Esophagus squamous epithelium (tissue), 4 donors: ENCODE measurements at regions not wholly inside any gene's neighbourhood (a gene's known extent, or its start where the extent isn't known, plus 50 kb on each side); places are given as distances from the start of the nearest gene placed in this dataset.

Experiments
- POLR2A ChIP-seq, 4 donors: fragments of 450-650 bp; IDR thresholded peaks; one replicate each; pipeline ENCODE4 v1.6.1; 2017; ENCODE audit warnings: antibody characterized with exemption in 4 of 4, mild to moderate bottlenecking in 4 of 4, moderate library complexity in 3 of 4
- TF ChIP-seq, protein P1 (sequence below), 6 experiments: fragments of 450-650 bp in 4 of 6; fragments of 200-600 bp in 2 of 6; sonication (generic) in 2 of 6; IDR thresholded peaks; one replicate each; pipeline ENCODE4 v1.5.1; 2016 to 2019; ENCODE audit warnings: antibody characterized with exemption in 6 of 6, mild to moderate bottlenecking in 4 of 6, moderate library complexity in 4 of 6

- TF ChIP-seq, protein P1, sequence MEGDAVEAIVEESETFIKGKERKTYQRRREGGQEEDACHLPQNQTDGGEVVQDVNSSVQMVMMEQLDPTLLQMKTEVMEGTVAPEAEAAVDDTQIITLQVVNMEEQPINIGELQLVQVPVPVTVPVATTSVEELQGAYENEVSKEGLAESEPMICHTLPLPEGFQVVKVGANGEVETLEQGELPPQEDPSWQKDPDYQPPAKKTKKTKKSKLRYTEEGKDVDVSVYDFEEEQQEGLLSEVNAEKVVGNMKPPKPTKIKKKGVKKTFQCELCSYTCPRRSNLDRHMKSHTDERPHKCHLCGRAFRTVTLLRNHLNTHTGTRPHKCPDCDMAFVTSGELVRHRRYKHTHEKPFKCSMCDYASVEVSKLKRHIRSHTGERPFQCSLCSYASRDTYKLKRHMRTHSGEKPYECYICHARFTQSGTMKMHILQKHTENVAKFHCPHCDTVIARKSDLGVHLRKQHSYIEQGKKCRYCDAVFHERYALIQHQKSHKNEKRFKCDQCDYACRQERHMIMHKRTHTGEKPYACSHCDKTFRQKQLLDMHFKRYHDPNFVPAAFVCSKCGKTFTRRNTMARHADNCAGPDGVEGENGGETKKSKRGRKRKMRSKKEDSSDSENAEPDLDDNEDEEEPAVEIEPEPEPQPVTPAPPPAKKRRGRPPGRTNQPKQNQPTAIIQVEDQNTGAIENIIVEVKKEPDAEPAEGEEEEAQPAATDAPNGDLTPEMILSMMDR (IDR thresholded peaks at IDR 0.05), result no peak
- TF ChIP-seq POLR2A (IDR thresholded peaks at IDR 0.05), result no peak
Measured at GRCh38 chr4:189304167-189304566, 636.5 kb upstream of the FRG1 start.
